ENCODE measurements at regions not wholly inside any gene's neighbourhood (a gene's known extent, or its start where the extent isn't known, plus 50 kb on each side); places are given as distances from the start of the nearest gene placed in this dataset.

DNA sequence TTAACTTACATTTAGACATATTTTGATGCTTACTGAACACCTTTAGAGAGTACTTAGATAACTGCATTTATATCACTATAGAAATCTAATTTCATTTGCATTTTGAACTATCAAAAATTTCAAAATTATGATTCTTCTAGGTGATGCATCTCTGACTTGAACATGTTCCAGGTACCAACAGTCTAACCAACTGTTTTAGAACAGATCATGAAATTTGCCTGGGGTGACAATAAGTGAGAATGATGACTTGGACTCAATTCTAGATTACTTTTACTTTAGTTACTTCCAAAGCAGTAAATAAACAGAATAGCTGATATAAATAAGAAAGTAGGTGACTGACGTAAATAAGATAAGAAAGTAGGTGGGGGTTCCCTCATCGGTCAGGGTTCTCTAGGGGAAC lies 307.8 kb downstream of the BCHE start:
- no peak for FAIRE-seq
- BruUV-seq (replicated peaks) = no TSS peak
- TF ChIP-seq PCBP1 (IDR thresholded peaks at IDR 0.05; ENCODE audit: low read depth, low read length, poor library complexity, severe bottlenecking) (no peak), COPS2 (conservative IDR thresholded peaks at IDR 0.05) (no peak)
- TF ChIP-seq, protein P1, sequence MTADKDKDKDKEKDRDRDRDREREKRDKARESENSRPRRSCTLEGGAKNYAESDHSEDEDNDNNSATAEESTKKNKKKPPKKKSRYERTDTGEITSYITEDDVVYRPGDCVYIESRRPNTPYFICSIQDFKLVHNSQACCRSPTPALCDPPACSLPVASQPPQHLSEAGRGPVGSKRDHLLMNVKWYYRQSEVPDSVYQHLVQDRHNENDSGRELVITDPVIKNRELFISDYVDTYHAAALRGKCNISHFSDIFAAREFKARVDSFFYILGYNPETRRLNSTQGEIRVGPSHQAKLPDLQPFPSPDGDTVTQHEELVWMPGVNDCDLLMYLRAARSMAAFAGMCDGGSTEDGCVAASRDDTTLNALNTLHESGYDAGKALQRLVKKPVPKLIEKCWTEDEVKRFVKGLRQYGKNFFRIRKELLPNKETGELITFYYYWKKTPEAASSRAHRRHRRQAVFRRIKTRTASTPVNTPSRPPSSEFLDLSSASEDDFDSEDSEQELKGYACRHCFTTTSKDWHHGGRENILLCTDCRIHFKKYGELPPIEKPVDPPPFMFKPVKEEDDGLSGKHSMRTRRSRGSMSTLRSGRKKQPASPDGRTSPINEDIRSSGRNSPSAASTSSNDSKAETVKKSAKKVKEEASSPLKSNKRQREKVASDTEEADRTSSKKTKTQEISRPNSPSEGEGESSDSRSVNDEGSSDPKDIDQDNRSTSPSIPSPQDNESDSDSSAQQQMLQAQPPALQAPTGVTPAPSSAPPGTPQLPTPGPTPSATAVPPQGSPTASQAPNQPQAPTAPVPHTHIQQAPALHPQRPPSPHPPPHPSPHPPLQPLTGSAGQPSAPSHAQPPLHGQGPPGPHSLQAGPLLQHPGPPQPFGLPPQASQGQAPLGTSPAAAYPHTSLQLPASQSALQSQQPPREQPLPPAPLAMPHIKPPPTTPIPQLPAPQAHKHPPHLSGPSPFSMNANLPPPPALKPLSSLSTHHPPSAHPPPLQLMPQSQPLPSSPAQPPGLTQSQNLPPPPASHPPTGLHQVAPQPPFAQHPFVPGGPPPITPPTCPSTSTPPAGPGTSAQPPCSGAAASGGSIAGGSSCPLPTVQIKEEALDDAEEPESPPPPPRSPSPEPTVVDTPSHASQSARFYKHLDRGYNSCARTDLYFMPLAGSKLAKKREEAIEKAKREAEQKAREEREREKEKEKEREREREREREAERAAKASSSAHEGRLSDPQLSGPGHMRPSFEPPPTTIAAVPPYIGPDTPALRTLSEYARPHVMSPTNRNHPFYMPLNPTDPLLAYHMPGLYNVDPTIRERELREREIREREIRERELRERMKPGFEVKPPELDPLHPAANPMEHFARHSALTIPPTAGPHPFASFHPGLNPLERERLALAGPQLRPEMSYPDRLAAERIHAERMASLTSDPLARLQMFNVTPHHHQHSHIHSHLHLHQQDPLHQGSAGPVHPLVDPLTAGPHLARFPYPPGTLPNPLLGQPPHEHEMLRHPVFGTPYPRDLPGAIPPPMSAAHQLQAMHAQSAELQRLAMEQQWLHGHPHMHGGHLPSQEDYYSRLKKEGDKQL (CRISPR knock-in tag; IDR thresholded peaks at IDR 0.05; ENCODE audit: borderline replicate concordance) = no peak
- Histone ChIP-seq H3K36me3 (ENCODE audit: control insufficient read depth, insufficient read depth, low read length) (no peaks in the 10 kb centered on the region), H3K79me2 (ENCODE audit: control insufficient read depth, insufficient read depth, low read length) (no peaks in the 10 kb centered on the region), H2AFZ (ENCODE audit: low read depth, low read length) (no peak overlapping the region), H3K9me3 (replicated peaks; ENCODE audit: control insufficient read depth, insufficient read depth, low read depth, low read length) (no peaks in the 10 kb centered on the region), H3K4me3 (no peak overlapping the region), H3K9ac (ENCODE audit: insufficient read depth in 1 of 2, low read depth in 2 of 2, low read length in 2 of 2) (no peak overlapping the region), H3K4me2 (ENCODE audit: insufficient read depth, low read length) (no peak overlapping the region), H3K27ac (ENCODE audit: extremely low read depth, low read depth, low read length) (no peak overlapping the region), H3K9me1 (ENCODE audit: control insufficient read depth, insufficient read depth, low read length) (no peaks in the 10 kb centered on the region), H3K27me3 (ENCODE audit: control insufficient read depth in 2 of 2, insufficient read depth in 2 of 2, low read length in 2 of 2) (no peaks in the 10 kb centered on the region), H3K4me1 (replicated peaks in 1 of 2; ENCODE audit: control insufficient read depth in 2 of 2, insufficient read depth in 2 of 2, low read length in 2 of 2) (no peaks in the 10 kb centered on the region), H4K20me1 (replicated peaks; ENCODE audit: control insufficient read depth, insufficient read depth, low read length) (no peaks in the 10 kb centered on the region)
- no peak for ATAC-seq
- in situ Hi-C loops (cut with MboI) (no loop called here), intact Hi-C loops (cut with micrococcal nuclease) (no loop called here)
- CTCF ChIA-PET (ENCODE audit: low intra/inter-chr PET ratio) = no interaction called here
- POLR2A ChIA-PET = no interaction called here
- 4% methylated on average over 2 of the region's 2 CpGs for WGBS (ENCODE audit: insufficient coverage, low coverage, missing lambda C conversion rate)
- DNase-seq (ENCODE audit: extremely low read depth in 1 of 4, low spot score in 3 of 4) = no peak
